Esophagus muscularis mucosa (tissue), 4 donors: ENCODE measurements at regions not wholly inside any gene's neighbourhood (a gene's known extent, or its start where the extent isn't known, plus 50 kb on each side); places are given as distances from the start of the nearest gene placed in this dataset.

Source experiments
- DNase-seq: peaks from one replicate; pipeline ENCODE4 v3.0.0-alpha.2; 2017; ENCODE audit errors: extremely low spot score
- H3K27ac ChIP-seq, 4 donors: fragments of 200-600 bp; sonication (generic); replicated peaks in 1 of 4; 1 replicate in 3 of 4; 2 replicates in 1 of 4; pipeline ENCODE4 v1.5.1; 2016 to 2019; ENCODE audit warnings: mild to moderate bottlenecking in 1 of 4
- H3K27me3 ChIP-seq, 4 donors: fragments of 200-600 bp; sonication (generic); one replicate each; pipeline versions ENCODE4 v1.5.1 to v1.6.0; 2016 to 2019
- H3K36me3 ChIP-seq, 4 donors: fragments of 200-600 bp; sonication (generic); one replicate each; pipeline ENCODE4 v1.5.1; 2016 to 2019
- H3K4me1 ChIP-seq, 4 donors: fragments of 200-600 bp; sonication (generic); one replicate each; pipeline ENCODE4 v1.5.1; 2016 to 2019
- H3K4me3 ChIP-seq, 4 donors: fragments of 200-600 bp; sonication (generic); 1 replicate in 2 of 4; 2 replicates in 2 of 4; pipeline ENCODE4 v1.5.1; 2016 to 2019; ENCODE audit warnings: mild to moderate bottlenecking in 4 of 4, moderate library complexity in 1 of 4
- H3K9me3 ChIP-seq, 4 donors: fragments of 200-600 bp; sonication (generic); 1 replicate in 3 of 4; 2 replicates in 1 of 4; pipeline ENCODE4 v1.5.1; 2016 to 2019
- EP300 ChIP-seq: sonication (generic); formaldehyde crosslinking; IDR thresholded peaks from one replicate; pipeline ENCODE4 v1.6.1; 2017; ENCODE audit warnings: antibody characterized with exemption
- POLR2A ChIP-seq: fragments of 450-650 bp; IDR thresholded peaks from one replicate; pipeline ENCODE4 v1.6.1; 2017; ENCODE audit warnings: antibody characterized with exemption, moderate library complexity, mild to moderate bottlenecking, low read depth
- POLR2AphosphoS5 ChIP-seq, 2 donors: sonication (generic); formaldehyde crosslinking; IDR thresholded peaks; one replicate each; pipeline ENCODE4 v1.6.1; 2017; ENCODE audit warnings: antibody characterized with exemption in 2 of 2
- WGBS: methylation state at CpG from one replicate; pipeline ENCODE4 v1.1.5; 2018; 5-methylcytosine and 5-hydroxymethylcytosine counted together
- intact Hi-C: fragments of 100-400 bp; cut with DNase I; formaldehyde crosslinking; loops from one replicate; pipeline ENCODE4 v1.15.1; 2023
- TF ChIP-seq, protein P1 (sequence below), 3 experiments: fragments of 200-600 bp in 2 of 3; fragments of 450-650 bp in 1 of 3; sonication (generic) in 2 of 3; IDR thresholded peaks; one replicate each; pipeline ENCODE4 v1.5.1; 2017 to 2019; ENCODE audit warnings: antibody characterized with exemption in 3 of 3, mild to moderate bottlenecking in 2 of 3, moderate library complexity in 1 of 3

DNA sequence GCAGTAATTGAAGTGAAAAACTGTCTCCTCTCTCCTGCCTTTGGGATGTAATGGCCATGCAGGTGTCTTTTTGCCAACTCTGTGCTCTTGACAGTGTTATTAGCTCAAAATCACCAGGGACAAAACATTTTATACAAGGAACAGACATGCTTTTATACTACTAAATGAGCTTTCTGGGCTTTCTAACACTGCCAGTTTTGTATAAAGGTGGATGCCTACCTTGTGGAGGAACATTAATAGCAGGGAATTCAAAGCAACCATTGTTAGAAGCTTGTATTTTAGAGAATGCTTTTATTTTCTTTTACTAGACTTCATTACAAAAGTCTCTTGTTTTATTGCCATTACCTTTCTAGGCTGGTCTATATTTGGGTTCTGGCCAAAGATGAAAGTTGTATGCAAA is 54.7 kb upstream of the ARSJ start:
- Histone ChIP-seq H3K4me1 (no peaks in the 10 kb centered on the region), H3K4me3 (no peak overlapping the region), H3K27ac (no peak overlapping the region), H3K36me3 (no peaks in the 10 kb centered on the region), H3K9me3 (no peaks in the 10 kb centered on the region), H3K27me3 (no peaks in the 10 kb centered on the region)
- TF ChIP-seq POLR2AphosphoS5 (IDR thresholded peaks at IDR 0.05) (no peak), EP300 (no peak), POLR2A (no peak)
- TF ChIP-seq, protein P1, sequence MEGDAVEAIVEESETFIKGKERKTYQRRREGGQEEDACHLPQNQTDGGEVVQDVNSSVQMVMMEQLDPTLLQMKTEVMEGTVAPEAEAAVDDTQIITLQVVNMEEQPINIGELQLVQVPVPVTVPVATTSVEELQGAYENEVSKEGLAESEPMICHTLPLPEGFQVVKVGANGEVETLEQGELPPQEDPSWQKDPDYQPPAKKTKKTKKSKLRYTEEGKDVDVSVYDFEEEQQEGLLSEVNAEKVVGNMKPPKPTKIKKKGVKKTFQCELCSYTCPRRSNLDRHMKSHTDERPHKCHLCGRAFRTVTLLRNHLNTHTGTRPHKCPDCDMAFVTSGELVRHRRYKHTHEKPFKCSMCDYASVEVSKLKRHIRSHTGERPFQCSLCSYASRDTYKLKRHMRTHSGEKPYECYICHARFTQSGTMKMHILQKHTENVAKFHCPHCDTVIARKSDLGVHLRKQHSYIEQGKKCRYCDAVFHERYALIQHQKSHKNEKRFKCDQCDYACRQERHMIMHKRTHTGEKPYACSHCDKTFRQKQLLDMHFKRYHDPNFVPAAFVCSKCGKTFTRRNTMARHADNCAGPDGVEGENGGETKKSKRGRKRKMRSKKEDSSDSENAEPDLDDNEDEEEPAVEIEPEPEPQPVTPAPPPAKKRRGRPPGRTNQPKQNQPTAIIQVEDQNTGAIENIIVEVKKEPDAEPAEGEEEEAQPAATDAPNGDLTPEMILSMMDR (IDR thresholded peaks at IDR 0.05): no peak
- DNase-seq: no peak
- intact Hi-C loops: no loop called here

DNA sequence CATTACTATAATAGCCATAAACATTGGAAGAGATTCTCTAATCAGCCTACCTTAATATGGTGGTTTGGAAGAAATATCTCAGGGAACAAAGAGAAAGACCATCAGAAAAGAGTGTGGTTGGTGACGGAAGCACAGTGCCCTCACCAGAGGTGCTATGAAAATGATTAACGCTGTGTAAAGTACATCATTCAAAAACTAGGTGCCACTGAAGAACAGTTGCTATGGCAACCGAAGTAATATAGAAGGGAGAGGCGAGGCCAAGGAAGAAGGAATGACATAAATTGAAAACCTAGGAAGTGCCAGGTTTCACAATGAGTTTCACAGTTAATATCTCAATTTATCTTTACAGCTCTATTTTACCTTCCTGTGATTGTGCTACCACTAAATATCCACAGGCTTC is 57.0 kb upstream of the ARSJ start:
- intact Hi-C loops: no loop called here
- Histone ChIP-seq H3K36me3 (no peaks in the 10 kb centered on the region), H3K27ac (no peak overlapping the region), H3K9me3 (no peaks in the 10 kb centered on the region), H3K27me3 (no peaks in the 10 kb centered on the region), H3K4me1 (no peaks in the 10 kb centered on the region), H3K4me3 (no peak overlapping the region)
- 85% methylated on average over 4 of the region's 4 CpGs for WGBS
- no peak for DNase-seq
- TF ChIP-seq, protein P1 (IDR thresholded peaks at IDR 0.05): no peak
- no peak for TF ChIP-seq POLR2AphosphoS5 (IDR thresholded peaks at IDR 0.05)
- TF ChIP-seq EP300: no peak
- TF ChIP-seq POLR2A: no peak

DNA sequence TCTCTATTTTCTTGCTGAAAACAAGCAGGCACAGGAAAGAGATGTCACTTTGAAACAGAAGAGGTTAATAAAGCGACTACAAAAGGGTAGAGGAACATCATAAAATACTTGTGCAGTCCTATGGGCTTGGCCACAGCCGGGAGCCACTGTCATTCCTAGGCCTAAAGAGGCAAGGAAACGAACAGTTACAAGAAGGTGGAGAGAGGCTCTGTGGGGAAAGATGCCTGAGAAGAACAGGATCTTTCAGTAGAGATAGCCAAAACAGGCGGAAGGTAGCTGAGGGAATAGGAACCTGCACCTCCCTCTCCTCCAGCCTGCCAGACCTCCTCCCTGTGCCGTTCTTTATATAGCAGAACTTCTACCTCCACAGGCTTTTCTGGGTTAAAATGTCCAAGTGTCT is 57.4 kb upstream of the ARSJ start:
- Histone ChIP-seq H3K4me3 (no peak overlapping the region), H3K4me1 (no peaks in the 10 kb centered on the region), H3K27me3 (no peaks in the 10 kb centered on the region), H3K27ac (no peak overlapping the region), H3K9me3 (no peaks in the 10 kb centered on the region), H3K36me3 (no peaks in the 10 kb centered on the region)
- no peak for DNase-seq
- intact Hi-C loops: no loop called here
- TF ChIP-seq EP300 (no peak), POLR2A (no peak), POLR2AphosphoS5 (IDR thresholded peaks at IDR 0.05) (no peak)
- TF ChIP-seq, protein P1 (IDR thresholded peaks at IDR 0.05): no peak
- 87% methylated on average over 5 of the region's 5 CpGs for WGBS

DNA sequence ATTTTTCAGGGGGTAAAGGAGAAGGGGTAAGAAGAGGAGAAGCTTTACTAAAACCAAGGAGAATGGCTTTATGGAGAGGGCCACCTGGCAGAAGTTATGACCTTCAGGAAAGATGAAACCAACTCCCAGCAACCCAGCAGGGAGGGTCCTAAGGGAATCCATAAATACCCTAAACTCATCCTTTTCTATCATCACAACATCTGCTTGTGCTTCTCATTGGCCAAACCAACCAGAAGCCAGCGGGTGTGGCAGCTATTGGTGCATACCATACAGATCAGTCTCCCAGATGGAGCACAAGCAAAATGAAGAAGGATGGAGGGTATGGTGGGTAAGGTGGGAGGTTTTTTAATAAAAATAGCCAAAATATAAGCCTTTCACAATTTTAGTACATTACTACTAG is 58.5 kb upstream of the ARSJ start:
- Histone ChIP-seq H3K36me3 (no peaks in the 10 kb centered on the region), H3K27me3 (no peaks in the 10 kb centered on the region), H3K4me1 (no peaks in the 10 kb centered on the region), H3K27ac (no peak overlapping the region), H3K4me3 (no peak overlapping the region), H3K9me3 (no peaks in the 10 kb centered on the region)
- 94% methylated on average over 1 of the region's 1 CpG for WGBS
- DNase-seq: no peak
- no peak for TF ChIP-seq POLR2AphosphoS5 (IDR thresholded peaks at IDR 0.05)
- TF ChIP-seq, protein P1 (IDR thresholded peaks at IDR 0.05): no peak
- no peak for TF ChIP-seq EP300
- TF ChIP-seq POLR2A: no peak
- intact Hi-C loops: no loop called here

DNA sequence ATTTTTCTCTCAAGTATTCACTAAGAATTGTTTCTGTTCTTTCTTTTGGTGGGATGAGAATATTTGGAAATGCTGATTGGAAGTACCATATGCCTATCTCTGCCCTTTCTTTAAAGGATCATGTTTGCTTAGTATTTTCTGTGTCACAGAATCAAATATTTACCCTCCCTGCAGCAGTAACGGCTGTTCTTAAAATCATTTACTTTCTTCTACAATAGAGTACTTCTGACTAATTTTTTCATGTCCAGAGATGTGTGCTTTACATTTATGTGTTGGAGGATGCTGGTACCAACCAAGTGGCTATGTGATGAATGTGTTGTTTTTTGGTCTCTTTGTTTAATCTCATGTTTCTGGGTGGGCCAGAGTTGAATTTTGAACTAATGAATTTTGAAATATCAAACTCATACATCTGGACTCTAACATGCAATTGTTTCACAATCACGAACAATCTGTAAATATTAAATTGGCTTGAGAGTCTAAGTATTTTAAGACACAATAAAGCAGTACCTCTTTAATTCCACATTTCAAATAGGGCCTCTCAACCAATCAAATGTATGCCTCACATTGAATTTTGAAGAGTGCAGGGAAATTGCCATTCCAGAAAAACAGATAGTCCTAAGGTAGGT is 59.4 kb upstream of the ARSJ start:
- intact Hi-C loops: no loop called here
- 92% methylated on average over 2 of the region's 2 CpGs for WGBS

More for the DNA sequence above, 59.4 kb upstream of the ARSJ start:
- TF ChIP-seq, protein P1 (IDR thresholded peaks at IDR 0.05): no peak
- TF ChIP-seq EP300: no peak
- no peak for TF ChIP-seq POLR2AphosphoS5 (IDR thresholded peaks at IDR 0.05)
- no peak for TF ChIP-seq POLR2A
- Histone ChIP-seq H3K9me3 (no peaks in the 10 kb centered on the region), H3K36me3 (no peaks in the 10 kb centered on the region), H3K4me3 (no peak overlapping the region), H3K4me1 (no peaks in the 10 kb centered on the region), H3K27me3 (no peaks in the 10 kb centered on the region), H3K27ac (no peak overlapping the region)
- DNase-seq: no peak
